Spleen (tissue), 11 donors: ENCODE measurements at regions not wholly inside any gene's neighbourhood (a gene's known extent, or its start where the extent isn't known, plus 50 kb on each side); places are given as distances from the start of the nearest gene placed in this dataset.

Experiments
- DNase-seq: peaks from one replicate; pipeline ENCODE4 v3.0.0-alpha.2; 2020
- H3K27ac ChIP-seq, 8 donors: fragments of 200-600 bp; sonication (generic) in 7 of 8; 1 replicate in 4 of 8; 2 replicates in 4 of 8; pipeline versions ENCODE4 v1.5.0 to v1.8.0; 2016 to 2021; ENCODE audit warnings: inconsistent platforms in 4 of 8, mild to moderate bottlenecking in 4 of 8, moderate library complexity in 1 of 8
- H3K27me3 ChIP-seq, 7 donors: fragments of 200-600 bp; sonication (generic) in 6 of 7; replicated peaks in 1 of 7; 1 replicate in 4 of 7; 2 replicates in 3 of 7; pipeline versions ENCODE4 v1.5.0 to v1.8.0; 2016 to 2021; ENCODE audit warnings: inconsistent platforms in 3 of 7, mild to moderate bottlenecking in 1 of 7
- H3K36me3 ChIP-seq, 6 donors: fragments of 200-600 bp; sonication (generic) in 5 of 6; 1 replicate in 4 of 6; 2 replicates in 2 of 6; pipeline versions ENCODE4 v1.5.0 to v1.8.0; 2016 to 2021; ENCODE audit warnings: inconsistent platforms in 2 of 6
- H3K4me1 ChIP-seq, 6 donors: fragments of 200-600 bp; sonication (generic) in 5 of 6; 1 replicate in 3 of 6; 2 replicates in 3 of 6; pipeline versions ENCODE4 v1.5.0 to v1.8.0; 2016 to 2021; ENCODE audit warnings: inconsistent platforms in 3 of 6
- H3K4me3 ChIP-seq, 8 donors: fragments of 200-600 bp; sonication (generic) in 7 of 8; 1 replicate in 4 of 8; 2 replicates in 4 of 8; pipeline versions ENCODE4 v1.5.0 to v1.8.0; 2016 to 2021; ENCODE audit warnings: inconsistent platforms in 4 of 8, mild to moderate bottlenecking in 4 of 8, moderate library complexity in 2 of 8
- H3K9me3 ChIP-seq, 8 donors: fragments of 200-600 bp; sonication (generic) in 7 of 8; 1 replicate in 4 of 8; 2 replicates in 4 of 8; pipeline versions ENCODE4 v1.5.0 to v1.8.0; 2016 to 2021; ENCODE audit warnings: inconsistent platforms in 4 of 8
- CTCF ChIP-seq, 11 experiments: fragments of 200-600 bp in 7 of 11; fragments of 450-650 bp in 4 of 11; sonication (generic) in 4 of 11; IDR thresholded peaks in 8 of 11; conservative IDR thresholded peaks in 3 of 11; 1 replicate in 7 of 11; 2 replicates in 4 of 11; pipeline versions ENCODE4 v1.4.0 to v1.8.0; 2016 to 2021; ENCODE audit warnings: antibody characterized with exemption in 11 of 11, inconsistent platforms in 4 of 11, mild to moderate bottlenecking in 1 of 11
- POLR2A ChIP-seq, 3 donors: fragments of 450-650 bp; IDR thresholded peaks; one replicate each; pipeline ENCODE4 v1.5.1; 2017; ENCODE audit warnings: antibody characterized with exemption in 3 of 3, mild to moderate bottlenecking in 1 of 3
- POLR2AphosphoS5 ChIP-seq, 3 donors: sonication (generic); formaldehyde crosslinking; IDR thresholded peaks; one replicate each; pipeline ENCODE4 v1.5.1; 2017; ENCODE audit warnings: antibody characterized with exemption in 3 of 3
- WGBS, 5 donors: extraction: QIAGEN DNeasy Blood & Tissue Kit in 3 of 5; methylation state at CpG; one replicate each; pipeline versions ENCODE4 v1.1.5 to v1.1.7; 2013 to 2018; 5-methylcytosine and 5-hydroxymethylcytosine counted together
- intact Hi-C: fragments of 100-400 bp; cut with DNase I; formaldehyde crosslinking; loops from one replicate; pipeline ENCODE4 v1.15.0; 2023; ENCODE audit warnings: low total_unique reads
- donor health status: healthy with polysubstance abuse.
- donor health status: DM: no; HTN: no; CAD: no; lungs with moderate emphysema.
- donor health status: DM: no; HTN: no; CAD: no.
- donor health status: Bipolar disorder and iron deficiency.
- donor health status: healthy.
- donor health status: DM: no; HTN: no; CAD: no.
- donor health status: DM: yes; HTN: yes; CAD: no.

GRCh38 chr5:56585999-56586691 is 229.2 kb upstream of the MAP3K1 start:
- Histone ChIP-seq H3K27ac (peak overlapping the region; percentile 49 to 89 (median 81)), H3K4me1 (peaks cover 18 to 58% (median 42%) of the 10 kb centered on the region in 6 donors), H3K27me3 (no peaks in the 10 kb centered on the region), H3K4me3 (peak overlapping the region in 2 of 8 donors; percentile 12 to 13), H3K36me3 (no peaks in the 10 kb centered on the region), H3K9me3 (peaks cover 0 to 8% (median 3%) of the 10 kb centered on the region in 8 donors)
- TF ChIP-seq CTCF (IDR thresholded peaks at IDR 0.05 in 8 of 11, conservative IDR thresholded peaks at IDR 0.05 in 3 of 11), result no peak
- peak in 2 of 3 donors; percentile 61 to 88 for TF ChIP-seq POLR2AphosphoS5 (IDR thresholded peaks at IDR 0.05)
- no peak for TF ChIP-seq POLR2A (IDR thresholded peaks at IDR 0.05)
- DNase-seq, result peak; percentile 80
- 45 to 56% (median 48%) methylated on average over 14 of the region's 14 CpGs for WGBS, 5 donors
- intact Hi-C loops, result no loop called here

GRCh38 chr5:56585461-56585860 is 229.9 kb upstream of the MAP3K1 start:
- 76 to 92% (median 83%) methylated on average over 2 of the region's 2 CpGs for WGBS, 5 donors
- no peak for DNase-seq
- Histone ChIP-seq H3K36me3 (no peaks in the 10 kb centered on the region), H3K9me3 (peaks cover 0 to 8% (median 3%) of the 10 kb centered on the region in 8 donors), H3K27ac (peak overlapping the region in 7 of 8 donors; percentile 38 to 89 (median 72)), H3K4me1 (peaks cover 18 to 55% (median 42%) of the 10 kb centered on the region in 6 donors), H3K4me3 (peak overlapping the region in 1 of 8 donors; percentile 12), H3K27me3 (no peaks in the 10 kb centered on the region)
- TF ChIP-seq CTCF (IDR thresholded peaks at IDR 0.05 in 8 of 11, conservative IDR thresholded peaks at IDR 0.05 in 3 of 11) (no peak), POLR2AphosphoS5 (IDR thresholded peaks at IDR 0.05) (no peak), POLR2A (IDR thresholded peaks at IDR 0.05) (no peak)
- intact Hi-C loops, result no loop called here

- no peak overlapping the region for H3K4me3 ChIP-seq
- no peaks in the 10 kb centered on the region for H3K36me3 ChIP-seq
- H3K4me1 ChIP-seq, result peaks cover 6 to 16% (median 11%) of the 10 kb centered on the region in 6 donors
- intact Hi-C loops, result no loop called here
- H3K27me3 ChIP-seq, result no peaks in the 10 kb centered on the region
- TF ChIP-seq POLR2A (IDR thresholded peaks at IDR 0.05), result no peak
- TF ChIP-seq POLR2AphosphoS5 (IDR thresholded peaks at IDR 0.05), result no peak
- TF ChIP-seq CTCF (IDR thresholded peaks at IDR 0.05 in 8 of 11, conservative IDR thresholded peaks at IDR 0.05 in 3 of 11), result no peak
- H3K9me3 ChIP-seq, result peaks cover 0 to 8% (median 3%) of the 10 kb centered on the region in 8 donors
- 91 to 97% (median 94%) methylated on average over 1 of the region's 1 CpG for WGBS, 5 donors
- H3K27ac ChIP-seq, result no peak overlapping the region
- DNase-seq, result no peak
These were observed 233.9 kb upstream of the MAP3K1 start for GRCh38 chr5:56581426-56581825.

- no peak overlapping the region for H3K27ac ChIP-seq
- H3K9me3 ChIP-seq, result peaks cover 0 to 8% (median 3%) of the 10 kb centered on the region in 8 donors
- TF ChIP-seq POLR2A (IDR thresholded peaks at IDR 0.05), result no peak
- no peak for TF ChIP-seq CTCF (IDR thresholded peaks at IDR 0.05 in 8 of 11, conservative IDR thresholded peaks at IDR 0.05 in 3 of 11)
- no peak for TF ChIP-seq POLR2AphosphoS5 (IDR thresholded peaks at IDR 0.05)
- peaks cover 6 to 11% (median 9%) of the 10 kb centered on the region in 6 donors for H3K4me1 ChIP-seq
- H3K27me3 ChIP-seq, result no peaks in the 10 kb centered on the region
- intact Hi-C loops, result no loop called here
- WGBS, 5 donors, result 94 to 100% (median 96%) methylated on average over 2 of the region's 2 CpGs
- no peak for DNase-seq
- no peak overlapping the region for H3K4me3 ChIP-seq
- no peaks in the 10 kb centered on the region for H3K36me3 ChIP-seq
These were observed 234.5 kb upstream of the MAP3K1 start for GRCh38 chr5:56580864-56581263.
